HG03175 (cell line): ENCODE measurements at regions not wholly inside any gene's neighbourhood (a gene's known extent, or its start where the extent isn't known, plus 50 kb on each side); places are given as distances from the start of the nearest gene placed in this dataset.

ENCODE experiments used
- ATAC-seq: cut with Tn5 transposase; IDR thresholded peaks from one replicate; pipeline ENCODE4 v1.9.1; 2021; ENCODE audit warnings: mild to moderate bottlenecking, moderate library complexity; ENCODE audit not compliant: unreplicated experiment

- no peak for ATAC-seq
These were observed 473.3 kb downstream of the GATA3 start for GRCh38 chr10:8527773-8528172.

GRCh38 chr10:8531116-8531515, 476.6 kb downstream of the GATA3 start:
- ATAC-seq = no peak

DNA sequence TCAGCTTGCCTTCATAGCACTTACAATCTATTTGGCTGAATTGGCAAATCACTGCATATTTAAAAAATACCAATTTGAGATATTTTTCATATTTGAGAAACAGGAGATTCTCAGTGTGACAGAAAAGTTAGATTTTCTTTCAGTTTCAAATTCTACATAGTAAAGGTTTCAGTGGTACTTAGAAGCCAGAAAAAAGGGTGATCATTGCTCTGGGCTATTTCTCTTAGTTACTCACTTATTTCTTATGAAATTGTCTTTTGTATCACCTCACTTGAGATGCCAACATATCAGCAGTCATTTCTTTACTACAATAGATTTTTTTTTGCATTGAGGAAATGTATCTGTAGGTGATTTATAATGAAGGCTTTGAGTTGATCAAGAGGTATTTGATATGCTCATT, 478.2 kb downstream of the GATA3 start:
- ATAC-seq = no peak

GRCh38 chr10:8533462-8533861, 479.0 kb downstream of the GATA3 start:
- no peak for ATAC-seq

GRCh38 chr10:8534096-8534495, 479.6 kb downstream of the GATA3 start:
- no peak for ATAC-seq

- no peak for ATAC-seq
These were observed 480.4 kb downstream of the GATA3 start for GRCh38 chr10:8534891-8535290.

DNA sequence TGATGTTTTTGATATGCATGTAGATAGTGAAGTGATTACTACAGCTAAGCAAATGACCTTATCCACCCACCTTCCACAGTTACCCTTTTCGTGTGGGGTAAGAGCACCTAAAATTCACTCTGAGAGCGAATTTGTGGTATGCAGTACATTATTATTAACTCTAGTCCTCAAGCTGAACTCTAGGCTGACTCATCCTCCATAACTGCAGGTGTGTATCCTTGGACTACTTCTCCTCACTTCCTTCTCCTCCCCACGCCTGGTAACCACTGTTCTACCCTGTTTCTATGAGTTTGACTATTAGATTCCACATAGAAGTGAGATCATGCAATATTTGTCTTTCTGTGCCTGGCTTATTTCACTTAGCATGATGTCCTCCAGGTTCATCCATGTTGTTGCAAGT, 484.6 kb downstream of the GATA3 start:
- ATAC-seq = no peak

- no peak for ATAC-seq
These were observed 489.0 kb downstream of the GATA3 start for GRCh38 chr10:8543361-8544056.

DNA sequence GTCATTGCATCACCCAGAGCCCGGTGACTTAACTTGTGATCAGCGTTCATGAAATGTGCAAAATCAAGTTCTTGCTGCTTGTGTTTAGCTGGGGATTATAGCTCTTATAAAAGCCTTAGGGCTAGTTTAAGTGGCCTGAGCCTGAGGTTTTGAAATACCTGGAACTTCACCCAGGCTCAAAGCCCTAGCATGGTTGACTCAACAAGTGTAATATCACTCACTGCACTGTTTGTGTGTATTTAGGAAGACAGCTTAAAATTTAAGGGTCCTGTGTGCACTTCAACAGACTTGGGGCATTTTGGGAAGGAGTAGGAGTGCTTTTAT, 489.5 kb downstream of the GATA3 start:
- no peak for ATAC-seq

GRCh38 chr10:8544500-8544899, 490.0 kb downstream of the GATA3 start:
- no peak for ATAC-seq

DNA sequence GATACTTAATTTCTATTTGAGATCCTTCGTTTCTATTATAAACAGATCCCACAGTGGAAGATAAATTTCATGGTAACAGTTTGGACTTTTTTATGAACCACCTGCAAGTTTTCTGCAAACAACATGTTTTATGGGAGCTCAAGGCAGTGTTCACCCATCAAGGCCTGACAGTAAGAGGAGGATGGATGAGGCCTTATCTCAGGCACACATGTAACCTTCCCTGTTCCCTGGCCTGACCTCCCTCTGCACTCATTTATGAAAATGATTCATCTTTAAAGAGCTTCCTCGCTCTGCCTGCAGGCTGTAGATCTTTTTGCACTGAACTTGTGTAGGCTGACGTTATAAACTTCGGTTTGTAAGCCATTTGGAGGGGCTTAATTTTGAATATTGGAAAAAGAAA, 500.1 kb downstream of the GATA3 start:
- no peak for ATAC-seq

GRCh38 chr10:8556321-8556720, 501.8 kb downstream of the GATA3 start:
- no peak for ATAC-seq

DNA sequence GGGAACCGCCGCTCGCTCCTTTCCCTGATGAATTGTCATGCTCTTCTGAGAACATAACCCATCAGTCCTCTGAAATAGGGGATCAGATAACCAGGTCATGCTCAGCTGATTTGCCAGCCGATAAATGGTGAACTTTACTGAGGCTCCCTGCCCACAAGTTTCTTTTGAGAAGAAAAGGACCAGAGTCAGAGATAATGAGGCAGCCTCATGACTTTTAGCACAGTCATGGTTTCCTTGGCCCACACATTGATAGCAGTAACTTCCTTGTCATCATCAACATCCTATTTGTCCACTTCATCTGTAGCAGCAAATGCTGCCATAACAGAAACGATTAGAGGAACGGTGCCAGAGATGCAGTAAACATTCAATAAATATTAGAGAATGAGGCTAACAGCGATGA, 509.0 kb downstream of the GATA3 start:
- no peak for ATAC-seq

DNA sequence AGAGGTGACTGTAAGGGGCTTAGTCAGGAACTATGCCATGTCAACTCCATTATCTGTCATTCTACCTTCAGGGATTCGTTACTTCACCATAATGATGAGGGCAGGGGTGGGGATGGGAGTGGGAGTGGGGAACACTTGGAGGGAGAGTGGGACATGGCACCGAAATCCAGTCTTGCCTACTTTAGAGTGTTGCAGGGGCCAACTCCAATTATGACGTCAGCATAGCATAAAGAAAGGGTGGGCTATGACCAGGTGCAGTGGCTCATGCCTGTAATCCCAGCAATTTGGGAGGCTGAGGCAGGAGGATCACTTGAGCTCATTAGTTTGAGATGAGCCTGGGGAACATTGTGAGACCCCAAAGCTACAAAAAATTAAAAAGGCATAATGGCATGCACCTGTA, 512.2 kb downstream of the GATA3 start:
- no peak for ATAC-seq

DNA sequence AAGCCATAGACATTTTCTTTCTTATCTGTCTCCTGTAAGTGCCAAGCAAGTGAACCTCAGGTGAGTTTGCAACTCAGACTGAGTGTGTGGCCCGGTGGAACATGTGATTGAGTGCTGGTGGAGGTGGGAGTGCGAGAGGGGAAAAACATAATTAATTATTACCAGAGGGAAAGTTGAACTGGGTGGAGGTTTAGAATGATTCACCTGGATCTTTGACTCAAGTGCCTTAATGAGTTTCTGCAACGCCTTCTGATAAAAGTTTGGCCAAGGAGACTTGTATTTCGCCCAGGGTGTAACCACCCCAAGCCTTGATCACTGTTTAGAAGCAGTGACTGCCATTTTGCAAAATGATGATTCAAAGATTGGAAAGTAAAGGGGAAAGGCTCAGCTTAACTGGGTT, 513.9 kb downstream of the GATA3 start:
- no peak for ATAC-seq

- ATAC-seq = no peak
These were observed 521.1 kb downstream of the GATA3 start for GRCh38 chr10:8575620-8576019.

GRCh38 chr10:8576281-8576680, 521.8 kb downstream of the GATA3 start:
- ATAC-seq = no peak

DNA sequence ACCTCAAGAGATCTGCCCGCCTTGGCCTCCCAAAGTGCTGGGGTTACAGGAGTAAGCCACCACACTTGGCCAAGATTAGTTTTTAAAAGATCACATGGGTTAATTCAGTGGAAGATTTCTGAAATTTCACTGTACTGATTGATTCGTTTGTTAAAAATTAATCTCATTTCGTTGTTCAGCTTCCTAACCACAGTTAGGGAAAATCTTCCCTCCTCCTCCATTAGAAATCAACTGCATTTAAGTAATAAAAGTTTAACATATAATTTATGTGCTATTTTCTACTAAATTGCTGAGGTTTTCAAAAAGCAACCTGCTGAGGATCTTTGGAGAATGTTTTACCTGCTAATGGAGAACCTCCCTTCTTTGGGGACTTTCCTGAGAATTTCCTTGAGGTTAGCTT, 522.4 kb downstream of the GATA3 start:
- no peak for ATAC-seq

- no peak for ATAC-seq
These were observed 523.2 kb downstream of the GATA3 start for GRCh38 chr10:8577686-8578085.

DNA sequence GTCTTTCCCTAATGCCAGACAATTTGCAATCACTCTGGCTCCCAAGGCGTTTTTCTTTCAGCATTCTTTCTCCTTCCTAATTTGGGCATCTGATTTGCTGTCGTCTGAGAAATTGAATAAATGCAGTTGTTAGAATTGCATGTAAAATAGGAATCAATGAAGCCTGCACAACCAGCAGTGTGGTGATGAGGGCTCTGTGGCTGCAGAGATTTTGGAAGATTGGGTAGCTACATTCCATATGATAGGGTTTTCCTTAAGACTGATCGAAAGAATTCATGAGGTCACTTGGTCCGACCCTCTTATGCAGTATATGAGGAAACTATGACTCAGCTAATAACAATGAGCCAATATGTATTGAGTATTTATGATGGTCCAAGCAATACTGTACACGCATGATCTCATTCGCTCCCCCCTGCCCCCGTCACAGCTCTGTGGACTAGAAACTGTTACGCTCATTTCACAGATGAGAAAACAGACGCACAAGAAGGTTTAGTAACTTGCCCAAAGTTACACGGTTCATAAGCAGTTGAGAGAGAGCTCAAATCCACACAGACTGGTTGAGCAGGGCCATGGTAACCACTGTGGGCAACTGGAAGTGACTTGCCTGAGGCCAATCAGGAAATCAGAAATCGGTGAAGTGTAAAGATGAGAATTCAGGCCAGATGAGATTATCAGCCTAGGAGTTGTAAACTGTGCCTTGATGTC, 527.2 kb downstream of the GATA3 start:
- no peak for ATAC-seq

DNA sequence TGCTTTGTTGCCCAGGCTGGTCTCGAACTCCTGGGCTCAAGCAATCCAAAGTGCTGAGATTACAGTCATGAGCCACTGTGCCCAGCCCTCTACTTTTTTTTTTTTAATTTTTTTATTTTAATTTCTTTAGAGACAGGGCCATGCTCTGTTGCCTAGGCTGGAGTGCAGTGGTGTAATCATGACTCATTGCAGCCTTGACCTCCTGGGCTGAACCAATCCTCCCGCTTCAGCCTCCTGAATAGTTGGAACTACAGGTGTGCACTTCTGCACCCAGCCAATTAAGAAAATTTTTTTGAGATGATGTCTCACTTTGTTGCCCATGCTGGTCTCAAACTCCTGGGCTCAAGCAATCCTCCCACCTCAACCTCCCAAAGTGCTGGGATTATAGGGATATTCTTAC, 528.6 kb downstream of the GATA3 start:
- no peak for ATAC-seq

DNA sequence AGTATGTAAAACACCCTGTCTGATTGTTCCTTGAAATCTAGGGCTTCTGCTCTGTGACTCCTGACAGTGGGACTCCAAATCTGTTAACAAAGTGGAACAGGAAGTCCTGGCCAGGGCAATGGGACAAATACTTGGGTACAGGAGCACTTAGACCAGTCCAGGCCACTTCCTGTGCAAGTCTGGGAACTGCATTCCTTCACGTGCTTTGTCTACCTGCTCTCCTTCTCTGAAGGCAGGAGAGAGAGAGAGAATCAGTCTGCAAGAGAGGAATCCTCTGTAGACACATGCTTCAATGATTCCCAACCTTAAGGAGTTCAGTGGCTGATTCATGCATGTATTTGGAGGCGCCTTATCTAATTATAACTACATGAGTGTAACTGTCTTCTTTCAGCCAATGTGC, 530.2 kb downstream of the GATA3 start:
- ATAC-seq = no peak

- no peak for ATAC-seq
These were observed 532.0 kb downstream of the GATA3 start for GRCh38 chr10:8586504-8586903.
